Left renal cortex interstitium (tissue), 4 donors: ENCODE measurements at regions not wholly inside any gene's neighbourhood (a gene's known extent, or its start where the extent isn't known, plus 50 kb on each side); places are given as distances from the start of the nearest gene placed in this dataset.

Experiments
- DNase-seq, 4 donors: peaks; one replicate each; pipeline ENCODE4 v3.0.0-alpha.2; 2013; ENCODE audit warnings: low read depth in 4 of 4, low spot score in 2 of 4, missing footprints in 1 of 4

GRCh38 chr16:60304720-60305119 is 1570.6 kb upstream of the GOT2 start:
- DNase-seq: no peak

- DNase-seq: no peak
These were observed 1570.0 kb upstream of the GOT2 start for GRCh38 chr16:60304066-60304465.

- DNase-seq: no peak
These were observed 1568.6 kb upstream of the GOT2 start for GRCh38 chr16:60302676-60303075.

GRCh38 chr16:60302261-60302660 is 1568.1 kb upstream of the GOT2 start:
- DNase-seq: no peak

- no peak for DNase-seq
These were observed 1565.2 kb upstream of the GOT2 start for GRCh38 chr16:60299241-60299776.

GRCh38 chr16:60295451-60295850 is 1561.3 kb upstream of the GOT2 start:
- no peak for DNase-seq

GRCh38 chr16:60285794-60286193 is 1551.7 kb upstream of the GOT2 start:
- DNase-seq: no peak

GRCh38 chr16:60279061-60279665 is 1545.0 kb upstream of the GOT2 start:
- no peak for DNase-seq

GRCh38 chr16:60274431-60275019 is 1540.4 kb upstream of the GOT2 start:
- no peak for DNase-seq

GRCh38 chr16:60271781-60272180 is 1537.7 kb upstream of the GOT2 start:
- no peak for DNase-seq

- no peak for DNase-seq
These were observed 1537.1 kb upstream of the GOT2 start for GRCh38 chr16:60271025-60271771.

GRCh38 chr16:60261425-60261824 is 1527.3 kb upstream of the GOT2 start:
- no peak for DNase-seq

- no peak for DNase-seq
These were observed 1525.8 kb upstream of the GOT2 start for GRCh38 chr16:60259956-60260355.

GRCh38 chr16:60246086-60246485 is 1512.0 kb upstream of the GOT2 start:
- no peak for DNase-seq

GRCh38 chr16:60241671-60242070 is 1507.6 kb upstream of the GOT2 start:
- DNase-seq: no peak

GRCh38 chr16:60230666-60231065 is 1496.5 kb upstream of the GOT2 start:
- DNase-seq: no peak

GRCh38 chr16:60225541-60225940 is 1491.4 kb upstream of the GOT2 start:
- DNase-seq: no peak

GRCh38 chr16:60217787-60218186 is 1483.7 kb upstream of the GOT2 start:
- DNase-seq: no peak

GRCh38 chr16:60214311-60214710 is 1480.2 kb upstream of the GOT2 start:
- no peak for DNase-seq

- DNase-seq: no peak
These were observed 1472.4 kb upstream of the GOT2 start for GRCh38 chr16:60206516-60206915.

- no peak for DNase-seq
These were observed 1470.1 kb upstream of the GOT2 start for GRCh38 chr16:60204181-60204580.
